ENCODE measurements at regions not wholly inside any gene's neighbourhood (a gene's known extent, or its start where the extent isn't known, plus 50 kb on each side); places are given as distances from the start of the nearest gene placed in this dataset.
"Not testable (repeated sequence)": the region's sequence is repeated elsewhere in the genome, so short reads cannot be mapped to it uniquely, and the experiment has no call there.

DNA sequence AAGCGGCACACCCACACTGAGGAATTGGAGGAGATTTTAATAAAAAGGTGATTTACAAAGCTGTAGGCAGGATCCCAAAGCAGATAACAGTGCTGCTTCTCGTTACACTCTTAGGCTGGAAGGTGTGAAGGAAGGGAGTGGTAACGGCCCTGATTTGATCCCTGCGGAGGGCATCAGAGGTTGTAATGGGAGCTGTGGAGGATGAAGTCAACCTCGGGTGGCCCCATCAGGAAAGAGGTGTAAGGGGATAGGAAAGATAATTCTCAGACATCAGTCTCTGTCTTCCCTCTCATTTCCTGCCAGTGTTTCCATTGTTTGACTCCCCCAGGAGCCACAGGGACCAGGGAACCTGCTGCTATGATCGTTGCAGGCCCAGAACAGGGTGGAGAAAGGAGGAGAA lies 245.7 kb upstream of the NOX3 start:
- DNase-seq, result no peak

DNA sequence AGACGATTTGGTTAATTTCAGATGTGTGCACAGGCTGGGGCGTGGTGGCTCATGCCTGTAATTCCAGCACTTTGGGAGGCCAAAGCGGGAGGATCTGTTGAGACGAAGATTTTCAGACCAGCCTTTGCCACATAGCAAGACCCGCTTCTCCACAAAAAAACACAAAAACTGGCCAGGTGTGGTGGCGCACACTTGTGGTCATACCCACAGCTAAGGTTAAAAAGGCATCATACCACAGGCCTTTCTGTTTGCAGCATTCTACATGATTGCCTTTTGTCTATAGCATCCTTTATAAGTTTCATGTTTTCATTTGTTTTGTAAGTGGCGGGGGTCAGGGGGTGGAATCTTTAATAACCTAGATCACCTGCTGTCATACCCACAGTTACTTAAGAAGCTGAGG lies 239.9 kb upstream of the NOX3 start:
- no peak for DNase-seq

DNA sequence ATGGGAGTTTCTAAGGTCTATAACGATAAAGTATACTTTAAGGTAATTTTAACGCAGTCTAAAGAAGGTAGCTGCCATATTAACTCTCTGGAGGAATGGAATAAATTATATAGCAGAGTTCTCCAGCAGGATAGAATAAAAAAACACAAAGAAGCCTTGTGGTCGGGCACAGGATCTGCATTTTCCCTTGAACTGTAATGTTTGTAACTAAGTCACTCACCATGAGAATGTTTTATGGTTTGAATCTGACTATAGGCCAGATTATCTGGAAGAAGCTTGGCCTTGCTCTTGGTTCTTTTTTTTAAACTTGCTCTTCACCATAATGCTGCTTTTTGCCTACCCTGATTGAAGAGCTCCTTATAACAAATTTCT lies 238.8 kb upstream of the NOX3 start:
- DNase-seq, result no peak

DNA sequence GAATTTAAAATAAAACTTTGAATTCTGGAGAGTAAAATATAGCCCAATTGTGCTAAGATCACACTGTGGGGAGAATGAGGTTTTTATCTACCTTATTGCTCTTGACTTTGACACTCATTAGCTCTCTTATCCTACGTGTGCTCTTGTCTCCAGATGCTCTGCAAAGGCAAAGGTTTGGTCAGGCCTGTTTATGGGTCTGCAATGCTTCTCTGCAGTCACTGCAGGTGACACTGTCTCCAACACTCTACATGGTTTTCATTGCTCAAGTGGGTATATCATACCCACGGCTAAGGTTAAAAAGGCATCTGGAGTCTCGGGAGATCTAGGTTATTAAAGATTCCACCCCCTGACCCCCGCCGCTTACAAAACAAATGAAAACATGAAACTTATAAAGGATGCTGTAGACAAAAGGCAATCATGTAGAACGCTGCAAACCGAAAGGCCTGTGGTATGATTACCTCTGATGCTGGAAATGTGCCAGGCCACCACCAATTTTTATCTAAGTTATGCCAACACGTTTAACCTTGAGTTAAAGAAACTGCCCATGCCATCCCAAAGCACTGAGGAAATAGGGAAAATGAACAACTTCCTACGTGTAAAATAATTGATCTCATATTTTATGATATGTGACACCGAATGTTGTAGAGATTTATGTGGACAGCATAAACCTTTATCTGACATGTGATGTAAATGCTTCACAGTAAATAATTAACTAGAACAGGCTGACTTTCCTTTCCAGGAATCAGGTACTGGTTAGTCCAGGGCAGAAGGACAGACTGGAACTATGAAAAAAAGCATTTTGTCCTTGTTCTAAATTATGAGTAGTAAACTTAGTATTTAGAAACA lies 238.2 kb upstream of the NOX3 start:
- no peak for DNase-seq

DNA sequence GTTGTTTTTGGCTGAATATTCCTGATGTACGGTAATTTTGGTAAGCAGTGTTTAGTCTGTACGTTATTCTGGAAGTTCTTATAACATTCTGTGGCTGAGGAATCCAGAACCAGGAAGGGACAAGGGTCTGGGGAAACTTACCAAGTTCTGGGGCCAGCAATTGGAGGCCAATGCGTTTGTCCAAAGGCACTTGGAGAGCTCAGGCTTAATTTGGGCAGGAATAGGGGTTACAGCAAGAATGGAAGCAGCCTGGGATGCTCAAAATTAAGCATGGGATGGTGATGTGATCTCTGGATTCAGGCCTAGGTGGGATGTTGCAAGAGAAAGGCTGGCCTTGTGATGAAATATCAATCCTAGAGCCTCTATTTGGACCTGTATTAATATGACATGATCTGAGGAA lies 235.2 kb upstream of the NOX3 start:
- no peak for DNase-seq

DNA sequence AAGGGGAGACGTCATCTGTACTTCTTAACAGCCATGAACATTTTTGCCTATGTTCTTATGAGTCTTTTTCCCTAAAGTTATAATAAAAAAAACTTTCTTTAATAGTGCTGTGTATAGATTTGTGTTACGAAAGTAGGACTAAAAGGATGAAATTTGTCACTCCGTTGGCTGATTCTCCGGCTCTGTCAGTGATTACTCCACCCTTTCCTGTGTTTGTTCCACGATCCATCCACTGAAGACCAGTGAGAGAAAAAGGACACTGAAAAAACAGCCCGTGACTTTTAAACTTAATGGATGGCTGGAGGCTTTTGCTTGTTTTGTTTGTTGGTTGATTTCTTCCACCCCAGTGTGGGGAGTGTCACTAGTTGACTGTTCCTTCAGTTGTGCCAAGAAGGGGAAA lies 232.0 kb upstream of the NOX3 start:
- no peak for DNase-seq

DNA sequence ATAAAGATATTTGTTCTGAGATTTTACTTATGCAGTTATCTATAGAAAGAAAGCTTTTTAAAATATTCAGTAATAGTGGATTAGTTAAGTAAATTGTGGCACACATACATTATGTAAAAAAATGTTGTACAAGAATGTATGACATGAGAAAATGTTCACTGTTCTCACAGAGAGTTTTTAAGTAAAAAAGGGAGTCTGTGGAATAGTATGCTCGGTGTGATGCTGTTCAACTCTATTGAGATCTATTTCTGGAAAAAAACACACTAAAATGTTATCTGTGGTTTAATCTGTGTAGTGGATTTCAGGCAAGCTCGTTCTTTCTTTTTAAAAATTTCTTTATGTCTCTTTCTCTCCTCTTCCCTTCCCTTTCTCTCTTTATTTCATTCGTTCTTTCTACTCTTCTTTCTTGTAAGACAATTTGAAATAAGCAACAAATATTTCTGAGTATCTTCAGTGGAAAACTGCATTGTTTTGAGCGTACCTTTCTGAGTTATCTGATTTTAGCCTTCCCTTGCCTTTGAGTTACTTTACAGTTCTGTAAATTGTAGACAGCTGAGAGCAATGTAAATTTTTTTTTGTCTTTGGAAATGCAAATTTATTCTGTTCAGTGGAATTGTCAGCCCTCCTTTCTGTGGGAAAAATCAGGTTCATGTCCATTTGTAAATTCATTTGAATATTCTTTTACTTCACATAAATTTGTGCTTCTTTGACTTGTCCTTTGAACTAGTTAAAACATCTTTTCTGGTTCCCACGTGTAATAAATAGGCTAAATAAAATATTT lies 229.0 kb upstream of the NOX3 start:
- DNase-seq, result no peak

DNA sequence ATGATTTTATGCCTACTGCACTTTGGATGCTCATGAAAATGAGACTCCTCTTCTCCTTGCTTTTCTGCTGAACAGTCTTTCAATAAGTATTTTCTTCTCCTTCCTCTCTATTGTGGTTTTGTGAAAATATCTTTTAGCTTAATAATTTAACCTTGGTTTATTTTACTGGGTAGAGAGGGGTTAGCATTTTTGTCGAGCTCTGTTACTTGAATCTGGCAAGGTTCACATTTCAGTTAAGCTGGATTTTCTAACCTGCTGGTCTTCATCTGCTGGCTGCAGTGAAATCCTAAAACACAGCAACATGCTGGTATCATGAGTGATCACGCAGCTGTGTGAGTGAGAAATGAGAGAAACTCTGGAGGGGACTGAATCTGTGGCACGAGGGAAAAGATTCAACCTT lies 222.7 kb upstream of the NOX3 start:
- DNase-seq, result no peak

DNA sequence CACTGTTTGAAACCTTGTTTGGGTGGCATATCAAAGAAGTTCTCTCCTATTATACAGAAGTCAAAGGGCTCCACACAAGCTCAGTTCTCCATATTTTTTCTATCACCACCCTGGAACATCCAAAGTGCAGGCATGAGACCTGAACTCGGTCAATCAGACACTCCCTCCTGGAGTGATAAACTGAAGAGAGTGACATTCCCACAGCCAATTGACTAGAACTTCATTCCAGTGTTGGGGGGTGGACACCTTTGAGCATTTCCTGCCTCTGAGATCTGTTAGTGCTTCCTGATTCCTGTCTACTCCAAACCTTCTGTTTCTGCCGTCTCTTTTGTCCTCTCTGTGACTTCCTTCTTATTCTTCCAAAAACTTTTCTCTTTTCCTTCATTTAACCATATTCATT lies 220.7 kb upstream of the NOX3 start:
- DNase-seq, result no peak

DNA sequence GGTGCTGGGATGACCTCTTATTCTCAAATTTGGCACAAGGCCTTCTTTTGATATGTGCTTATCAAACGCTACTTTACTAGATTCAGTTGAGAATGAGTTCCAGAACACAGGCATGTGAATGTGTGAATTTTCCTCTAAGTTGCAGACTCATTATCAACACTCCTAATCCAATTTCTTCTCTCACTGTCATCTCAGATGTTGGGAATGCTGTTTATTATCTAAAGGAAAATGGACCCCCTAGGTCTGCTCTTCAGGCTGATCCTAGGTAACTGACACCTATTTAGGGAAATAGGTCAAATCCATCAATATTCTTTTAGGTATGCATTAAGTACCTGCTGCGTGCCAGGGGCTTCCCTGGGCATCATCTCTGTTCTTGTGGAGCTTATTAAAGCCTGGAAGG lies 215.0 kb upstream of the NOX3 start:
- DNase-seq, result no peak

DNA sequence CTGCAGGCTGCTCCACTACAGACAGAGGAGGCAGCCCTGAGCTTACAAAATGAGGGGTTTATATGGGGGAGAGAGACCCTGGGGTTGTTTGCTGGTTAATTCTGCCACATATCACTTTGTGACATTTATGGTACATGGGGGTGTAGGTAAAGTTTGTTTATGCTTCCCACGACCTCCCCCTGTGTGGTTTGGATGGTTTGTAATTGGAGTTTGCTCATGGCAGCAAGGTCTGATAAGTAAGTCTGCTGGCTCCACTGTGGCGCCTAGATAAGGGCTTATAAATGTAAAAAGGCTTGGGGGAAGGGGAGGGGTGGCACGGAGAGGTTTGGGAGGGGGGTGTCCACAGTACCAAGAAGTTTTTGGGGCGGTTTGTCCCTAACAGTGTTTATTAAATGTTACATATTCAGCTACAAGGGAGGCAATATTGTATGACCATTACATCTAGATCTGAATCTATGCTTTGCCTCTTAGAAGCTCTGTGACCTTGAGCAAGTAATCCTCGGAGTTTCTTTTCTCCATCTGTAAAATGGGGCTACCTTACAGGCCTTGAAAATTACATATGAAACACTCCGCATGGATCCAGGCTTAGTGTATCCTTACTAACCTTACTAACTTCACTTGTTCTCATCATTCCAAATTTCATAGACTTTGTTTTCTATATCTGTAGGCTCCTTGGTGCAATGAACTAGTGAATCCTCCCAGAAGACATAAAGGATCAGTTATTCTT lies 204.8 kb upstream of the NOX3 start:
- DNase-seq, result no peak

DNA sequence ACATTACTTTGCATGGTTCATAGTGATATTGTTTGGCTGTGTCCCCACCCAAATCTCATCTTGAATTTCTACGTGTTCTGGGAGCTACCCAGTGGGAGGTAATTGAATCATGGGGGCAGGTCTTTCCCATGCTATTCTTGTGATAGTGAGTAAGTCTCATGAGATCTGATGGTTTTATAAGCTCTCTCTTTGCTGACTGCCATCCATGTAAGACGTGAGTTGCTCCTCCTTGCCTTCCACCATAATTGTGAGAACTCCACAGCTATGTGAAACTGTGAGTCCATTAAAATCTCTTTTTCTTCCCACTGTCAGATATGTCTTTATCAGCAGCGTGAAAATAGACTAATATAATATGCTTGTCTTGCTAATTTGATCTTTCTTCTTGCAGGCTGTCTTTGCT lies 200.4 kb upstream of the NOX3 start:
- no peak for DNase-seq

DNA sequence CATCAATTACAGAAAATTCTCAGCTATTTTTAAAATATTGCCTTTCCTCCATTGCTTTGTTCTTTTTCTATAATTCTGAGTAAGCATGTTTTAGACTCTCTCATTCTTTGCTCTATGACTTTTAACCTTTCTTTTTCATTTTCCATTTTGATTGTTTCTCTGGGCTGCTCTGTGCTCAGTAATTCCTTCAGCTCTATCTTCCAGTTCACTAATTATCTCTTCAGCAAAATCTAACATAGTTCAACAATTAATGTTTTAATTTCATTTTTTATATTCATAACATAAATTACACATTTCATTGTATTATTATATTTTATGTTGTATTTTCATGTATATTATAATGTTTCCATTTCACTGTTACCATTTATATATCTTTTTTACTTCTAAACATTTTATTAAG lies 198.8 kb upstream of the NOX3 start:
- no peak for DNase-seq

DNA sequence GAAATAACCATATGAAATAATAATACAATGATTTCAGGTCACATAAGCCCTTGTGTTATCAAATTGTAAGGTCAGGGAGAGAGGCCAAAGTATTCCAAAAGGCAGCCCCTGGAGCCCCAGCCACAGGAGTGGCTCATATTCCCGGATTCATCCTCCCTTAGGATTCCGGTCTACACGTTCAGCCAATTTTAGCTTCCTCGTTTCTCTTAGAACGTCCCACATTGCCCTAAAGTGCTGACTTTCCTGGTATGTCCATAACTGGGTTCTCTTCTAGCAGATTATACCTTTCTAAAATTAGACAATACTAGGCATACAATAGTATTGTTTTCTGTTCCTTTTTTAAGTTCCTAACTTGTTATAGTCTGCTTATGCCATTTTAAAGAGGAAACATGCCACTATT lies 192.7 kb upstream of the NOX3 start:
- no peak for DNase-seq

DNA sequence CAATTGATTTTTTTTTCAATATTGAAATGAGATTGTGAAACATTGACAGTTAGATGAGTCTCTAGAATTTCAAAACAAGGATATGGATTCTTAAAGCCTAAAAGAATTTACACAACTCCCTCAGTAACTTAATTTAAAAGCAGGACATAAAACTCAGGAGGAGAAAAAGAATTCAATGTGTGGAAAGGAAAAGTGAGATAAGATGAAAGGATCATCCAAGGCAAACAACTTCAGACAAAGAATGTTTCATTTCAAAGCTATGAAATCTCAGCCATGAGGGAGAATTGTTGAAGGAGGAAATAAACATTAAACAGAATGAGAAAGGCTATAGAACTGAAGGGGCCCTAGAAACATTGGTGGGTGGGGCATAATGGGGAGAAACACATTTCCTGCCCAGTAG lies 191.7 kb upstream of the NOX3 start:
- no peak for DNase-seq

DNA sequence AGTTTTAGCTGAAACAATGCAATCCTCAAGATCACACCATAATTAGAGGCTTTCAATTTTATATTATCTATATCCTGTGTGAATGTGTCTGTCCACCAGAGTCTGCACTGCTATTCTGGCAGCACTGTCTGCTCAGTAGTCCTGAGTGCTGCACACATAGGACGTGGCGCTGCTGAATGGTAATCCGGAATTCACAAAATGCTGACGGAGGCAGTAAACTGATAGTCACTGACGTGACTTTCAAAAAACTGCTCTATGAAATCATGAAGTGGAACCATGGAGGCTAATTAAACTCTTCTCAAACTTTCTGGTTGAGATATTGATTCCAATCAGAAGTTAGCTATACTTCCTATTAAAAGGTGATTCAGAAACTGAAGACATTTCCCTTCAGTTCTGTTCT lies 190.8 kb upstream of the NOX3 start:
- no peak for DNase-seq

DNA sequence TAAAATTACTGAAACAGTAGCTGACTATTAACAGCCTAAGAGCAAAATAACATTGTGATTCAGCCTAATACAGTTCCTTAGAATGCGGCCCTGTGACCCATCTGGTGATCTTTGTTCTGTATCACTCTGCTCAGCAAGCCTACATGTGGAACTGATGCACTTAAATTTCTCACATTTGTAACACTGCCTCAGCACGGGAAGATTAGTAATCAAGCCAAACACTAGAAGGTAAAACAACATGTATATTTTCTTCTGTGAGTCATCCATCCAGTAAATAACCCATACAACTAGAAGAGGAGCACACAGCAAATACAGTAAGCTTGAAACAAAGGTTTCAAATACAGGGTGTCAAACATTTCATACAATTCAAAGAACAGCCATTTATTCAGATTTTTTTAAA lies 189.7 kb upstream of the NOX3 start:
- DNase-seq, result no peak

DNA sequence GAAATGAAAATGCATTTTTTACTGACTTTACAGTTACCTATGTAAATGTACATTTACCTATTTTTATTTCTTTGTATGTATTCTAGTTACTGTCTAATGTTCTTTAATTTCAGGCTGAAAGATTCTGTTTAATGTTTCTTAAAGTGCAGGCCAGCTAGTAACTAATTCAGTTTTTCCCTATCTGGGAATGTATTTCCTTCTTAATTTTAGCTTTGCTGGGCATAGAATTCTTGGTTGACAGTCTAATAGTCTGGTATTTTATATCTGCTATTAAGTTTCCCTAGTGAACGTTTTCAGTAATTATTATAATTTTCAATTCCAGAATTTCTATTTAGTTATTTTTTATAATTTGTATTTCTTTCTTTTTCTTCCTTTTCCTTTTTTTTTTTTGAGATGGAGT lies 186.0 kb upstream of the NOX3 start:
- no peak for DNase-seq

DNA sequence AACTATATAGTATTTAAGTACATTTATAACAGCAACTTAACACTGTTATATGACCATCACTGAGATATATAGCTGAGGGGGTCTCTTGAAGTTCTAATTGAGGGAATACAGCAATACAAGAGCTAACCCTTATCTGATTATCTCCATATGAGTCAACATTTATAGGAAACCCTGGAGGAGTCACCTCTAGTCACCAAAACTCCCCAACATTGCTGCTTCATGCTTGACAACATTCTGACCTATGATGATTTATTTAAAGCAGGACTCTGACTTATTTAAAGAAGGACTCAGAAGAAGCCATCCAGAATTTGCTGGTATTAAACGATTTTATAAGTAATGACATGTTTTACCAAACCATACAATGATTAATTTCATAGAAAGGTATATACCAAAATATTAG lies 182.6 kb upstream of the NOX3 start:
- DNase-seq, result no peak

DNA sequence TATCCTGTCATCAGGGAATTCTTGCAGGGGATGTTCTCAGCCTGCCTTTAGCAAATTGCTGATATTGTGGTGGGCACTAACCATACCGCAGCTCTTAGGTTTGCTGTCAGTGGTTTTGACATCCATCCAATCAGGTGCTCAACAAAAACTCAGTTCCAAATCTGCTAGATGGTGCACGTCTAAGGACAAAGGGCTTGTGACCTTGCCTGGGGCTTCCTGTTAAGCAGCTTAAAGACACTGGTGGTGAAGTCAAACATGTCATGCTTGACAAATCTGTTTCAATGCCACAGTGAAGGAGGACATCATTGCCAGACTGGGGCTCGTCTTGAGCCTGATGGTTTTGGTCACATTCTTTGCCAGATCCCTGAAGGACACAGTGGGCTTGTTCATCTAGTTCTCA lies 179.8 kb upstream of the NOX3 start:
- no peak for DNase-seq

DNA sequence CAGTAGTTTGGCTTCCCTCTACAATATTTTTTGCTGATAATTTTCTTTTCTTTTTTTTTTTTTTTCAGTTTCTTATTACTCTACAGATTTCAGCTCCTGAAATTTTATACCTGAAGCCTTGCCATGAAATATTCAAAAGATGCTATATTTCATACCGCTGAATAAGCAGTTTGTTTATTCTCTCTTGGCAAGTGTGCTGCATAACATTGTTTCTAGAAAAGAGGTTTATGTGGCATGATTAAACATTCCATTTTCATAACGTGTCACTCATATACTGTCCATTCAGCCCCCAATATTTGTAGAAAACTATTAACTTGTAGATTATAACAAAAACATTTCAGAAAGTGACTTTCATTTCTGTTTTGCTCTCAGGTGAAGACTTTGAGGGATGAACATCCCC lies 174.4 kb upstream of the NOX3 start:
- DNase-seq, result no peak

DNA sequence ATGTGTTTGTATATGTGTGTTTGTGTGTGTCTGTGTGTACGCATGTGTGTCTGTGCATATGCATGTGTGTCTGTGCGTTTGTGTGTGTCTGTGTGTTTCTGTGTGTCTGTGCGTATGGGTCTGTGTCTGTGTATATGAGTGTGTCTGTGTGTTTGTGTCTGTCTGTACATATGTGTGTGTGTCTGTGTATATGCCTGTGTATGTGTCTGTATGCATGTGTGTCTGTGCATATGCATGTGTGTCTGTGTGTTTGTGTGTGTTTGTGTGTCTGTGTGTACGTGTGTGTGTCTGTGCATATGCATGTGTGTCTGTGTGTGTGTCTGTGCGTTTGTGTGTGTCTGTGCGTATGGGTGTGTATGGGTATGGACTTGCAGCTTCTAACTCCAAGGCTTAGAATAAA lies 174.0 kb upstream of the NOX3 start:
- DNase-seq, result no peak

DNA sequence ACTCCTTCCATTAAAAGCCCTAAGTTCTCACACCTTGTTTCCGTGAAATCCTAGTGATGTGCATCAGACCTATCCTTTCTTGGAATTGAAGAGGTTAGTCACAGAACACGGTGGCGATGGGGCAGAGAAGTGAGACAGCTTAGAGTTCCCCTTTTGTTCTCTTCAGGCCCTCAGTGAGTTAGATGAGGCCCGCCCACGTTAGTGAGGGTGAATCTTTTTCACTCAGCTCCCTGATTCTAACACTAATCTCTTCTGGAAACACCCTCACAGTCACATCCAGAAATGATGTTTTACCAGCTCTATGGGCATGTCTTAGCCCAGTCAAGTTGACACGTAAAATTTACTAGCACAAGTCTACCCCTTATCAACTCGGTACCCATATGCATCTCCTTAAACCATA lies 172.7 kb upstream of the NOX3 start:
- no peak for DNase-seq

DNA sequence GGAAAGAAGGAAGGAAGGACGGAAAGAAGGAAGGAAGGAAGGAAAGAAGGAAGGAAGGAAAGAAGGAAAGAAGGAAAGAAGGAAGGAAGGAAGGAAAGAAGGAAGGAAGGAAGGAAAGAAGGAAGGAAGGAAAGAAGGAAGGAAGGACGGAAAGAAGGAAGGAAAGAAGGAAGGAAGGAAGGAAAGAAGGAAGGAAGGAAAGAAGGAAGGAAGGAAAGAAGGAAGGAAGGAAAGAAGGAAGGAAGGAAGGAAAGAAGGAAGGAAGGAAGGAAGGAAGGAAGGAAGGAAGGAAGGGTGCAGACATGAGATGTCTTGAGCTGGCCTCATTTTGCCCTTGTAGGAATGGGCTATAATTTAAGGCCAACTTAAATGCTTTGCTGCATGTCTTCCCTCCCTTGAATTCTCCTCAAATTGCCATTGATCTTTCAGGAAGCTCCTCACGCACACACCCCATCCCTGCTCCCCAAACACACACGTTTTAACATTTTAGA lies 172.1 kb upstream of the NOX3 start:
- not testable (repeated sequence) for DNase-seq

Measured in activated CD8-positive, alpha-beta memory T cell treated with anti-CD3 and anti-CD28 coated beads for 24 hours (primary cell).